ENCODE measurements at regions not wholly inside any gene's neighbourhood (a gene's known extent, or its start where the extent isn't known, plus 50 kb on each side); places are given as distances from the start of the nearest gene placed in this dataset.
"Not testable (repeated sequence)": the region's sequence is repeated elsewhere in the genome, so short reads cannot be mapped to it uniquely, and the experiment has no call there.

GRCh38 chr6:54440549-54440948 lies 132.3 kb downstream of the TINAG start:
- DNase-seq, result no peak

GRCh38 chr6:54441020-54441419 lies 132.8 kb downstream of the TINAG start:
- DNase-seq, result no peak

GRCh38 chr6:54441687-54442248 lies 133.5 kb downstream of the TINAG start:
- no peak for DNase-seq

DNA sequence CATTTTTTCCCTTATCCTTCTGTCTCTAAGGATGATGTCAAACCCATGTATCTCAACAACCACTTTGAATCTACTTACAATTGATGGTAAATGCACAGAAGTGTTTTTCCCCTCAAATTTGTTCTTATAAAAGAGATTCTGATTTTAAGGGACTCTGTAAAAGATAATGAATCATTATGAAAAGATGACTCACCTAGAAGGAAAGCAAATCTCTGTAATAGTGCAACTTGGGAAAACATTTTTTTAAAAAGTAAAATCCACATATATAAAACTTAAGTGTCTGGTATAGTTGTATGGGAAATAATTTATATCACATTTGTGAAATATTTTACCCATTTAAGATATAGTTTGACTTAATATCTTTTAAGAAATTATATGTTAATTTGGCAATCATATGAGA lies 137.0 kb downstream of the TINAG start:
- DNase-seq, result no peak

DNA sequence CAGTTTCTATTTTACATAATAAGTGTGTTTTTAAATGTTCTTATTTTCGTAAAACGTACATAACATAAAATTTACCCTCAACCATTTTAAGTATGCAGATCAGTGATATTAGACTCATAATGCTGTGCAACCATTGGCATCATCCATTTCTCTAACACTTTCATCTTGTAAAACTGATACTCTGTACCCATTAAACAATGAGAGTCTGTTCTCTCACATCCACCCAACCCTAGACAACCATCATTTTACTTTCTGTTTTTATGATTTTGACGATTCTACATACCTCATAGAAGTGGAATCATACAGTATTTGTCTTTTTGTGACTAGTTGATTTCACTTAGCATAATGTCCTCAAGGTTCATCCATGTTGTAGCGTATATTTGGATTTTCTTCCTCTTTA lies 140.4 kb downstream of the TINAG start:
- DNase-seq, result no peak

GRCh38 chr6:54451516-54451915 lies 143.3 kb downstream of the TINAG start:
- DNase-seq, result no peak

DNA sequence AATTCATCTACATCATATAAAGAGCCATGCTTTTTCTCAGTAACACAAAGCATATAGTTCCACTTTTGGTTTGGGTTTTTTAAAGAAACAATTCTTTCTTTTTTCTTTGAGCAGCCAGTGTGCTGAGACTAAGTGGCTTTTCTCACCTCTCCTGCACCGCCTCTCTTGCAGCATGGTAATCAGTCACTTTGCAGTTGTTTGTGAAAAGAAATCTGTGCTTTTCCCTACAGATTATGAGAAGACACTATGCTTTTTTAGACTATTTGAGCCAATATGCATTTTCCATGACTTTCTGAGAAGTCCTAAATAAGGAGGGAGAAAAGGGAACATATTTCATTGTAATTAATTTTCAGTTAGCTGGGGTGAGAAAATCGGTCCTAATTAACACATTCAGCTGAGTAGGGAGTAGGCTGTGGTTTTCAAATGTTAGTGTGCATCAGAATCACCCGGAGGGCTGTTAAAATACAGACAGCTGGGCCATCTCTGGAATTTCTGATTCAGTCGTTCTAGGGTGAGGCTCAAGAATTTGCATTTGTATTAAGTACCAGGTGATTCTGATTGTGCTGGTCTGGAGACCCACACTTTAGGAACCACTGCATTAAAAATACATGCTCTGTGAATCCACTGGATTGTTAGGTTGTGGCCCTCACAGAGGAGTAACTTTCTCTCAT lies 155.2 kb downstream of the TINAG start:
- no peak for DNase-seq

GRCh38 chr6:54465649-54466300 lies 157.5 kb downstream of the TINAG start:
- DNase-seq, result no peak

- DNase-seq, result no peak
These were observed 159.1 kb downstream of the TINAG start for GRCh38 chr6:54467384-54467783.

DNA sequence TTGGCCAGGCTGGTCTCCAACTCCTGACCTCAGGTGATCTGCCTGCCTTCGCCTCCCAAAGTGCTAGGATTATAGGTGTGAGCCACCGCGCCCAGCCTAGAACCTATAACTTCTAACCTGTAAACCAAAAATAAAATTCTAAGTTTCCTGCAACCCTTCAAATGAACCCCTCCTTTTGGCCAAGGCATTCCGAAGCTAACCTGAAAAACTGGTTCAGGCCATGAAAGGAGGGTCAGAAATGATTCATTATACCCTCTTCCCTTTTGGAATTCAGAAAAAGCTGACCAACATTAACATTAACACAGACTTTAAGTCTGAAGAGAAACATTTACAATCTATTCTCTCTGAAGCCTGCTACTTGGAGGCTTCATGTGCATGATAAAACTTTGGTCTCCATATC lies 165.1 kb downstream of the TINAG start:
- no peak for DNase-seq

- no peak for DNase-seq
These were observed 166.7 kb downstream of the TINAG start for GRCh38 chr6:54474898-54475297.

DNA sequence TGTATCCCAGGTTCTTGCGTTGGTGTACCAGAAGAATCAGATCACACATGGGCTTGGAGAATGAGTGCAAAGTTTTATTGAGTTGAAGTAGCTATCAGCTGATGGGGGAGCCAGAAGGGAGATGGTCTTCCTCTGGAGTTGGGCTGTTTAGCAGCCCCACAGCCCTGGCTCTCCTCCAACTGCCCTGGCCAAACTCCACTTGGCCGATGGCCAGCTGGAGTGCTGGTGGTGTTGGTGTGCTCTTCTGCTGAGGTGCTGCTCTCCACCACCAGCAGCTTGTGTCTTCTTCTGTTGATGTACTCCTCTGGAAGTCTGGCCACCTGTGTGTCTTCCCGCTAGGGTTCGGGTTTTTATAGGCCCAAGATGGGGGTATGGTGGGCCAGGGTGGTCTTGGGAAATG lies 172.8 kb downstream of the TINAG start:
- no peak for DNase-seq

GRCh38 chr6:54491431-54491830 lies 183.2 kb downstream of the TINAG start:
- DNase-seq, result no peak

- peak; percentile 63 for DNase-seq
These were observed 184.9 kb downstream of the TINAG start for GRCh38 chr6:54493138-54493537.

- DNase-seq, result no peak
These were observed 194.9 kb downstream of the TINAG start for GRCh38 chr6:54503144-54503543.

- DNase-seq, result peak; percentile 39
These were observed 206.8 kb downstream of the TINAG start for GRCh38 chr6:54515013-54515412.

DNA sequence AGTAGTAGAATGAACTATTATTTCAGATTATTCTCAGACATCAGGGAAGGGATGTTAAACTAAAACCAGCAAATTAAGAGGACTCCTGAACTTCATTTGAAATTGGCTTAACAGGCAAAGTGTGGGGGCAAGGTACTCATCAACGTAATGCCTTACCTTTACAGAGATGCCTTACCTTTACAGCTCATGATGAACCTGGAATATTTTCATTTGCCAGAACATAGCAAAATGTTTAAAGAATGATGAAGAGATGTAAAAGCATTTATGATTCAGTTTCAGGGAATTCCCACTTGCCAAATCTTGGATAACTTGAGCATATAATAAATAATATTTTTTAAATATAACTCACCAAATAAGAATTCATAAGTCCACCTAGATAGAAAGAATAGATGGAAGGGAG lies 207.5 kb downstream of the TINAG start:
- DNase-seq, result no peak

GRCh38 chr6:54516321-54516720 lies 208.1 kb downstream of the TINAG start:
- DNase-seq, result no peak

- DNase-seq, result no peak
These were observed 210.9 kb downstream of the TINAG start for GRCh38 chr6:54519161-54519560.

DNA sequence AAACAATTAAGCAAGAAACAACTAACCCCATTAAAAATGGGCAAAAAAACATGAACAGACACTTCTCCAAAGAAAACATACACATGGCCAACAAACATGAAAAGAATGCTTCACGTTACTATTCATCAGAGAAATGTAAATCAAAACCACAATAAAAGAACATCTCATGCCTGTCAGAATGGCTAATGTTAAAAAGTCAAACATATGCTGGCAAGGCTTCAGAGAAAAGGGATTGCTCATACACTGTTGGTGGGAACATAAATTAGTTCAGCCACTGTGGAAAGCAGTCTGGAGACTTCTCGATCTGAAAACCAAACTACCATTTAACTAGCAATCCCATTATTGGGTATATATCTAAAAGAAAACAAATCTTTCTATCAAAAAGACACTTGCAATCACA lies 217.5 kb downstream of the TINAG start:
- peak; percentile 5 for DNase-seq

- no peak for DNase-seq
These were observed 225.3 kb downstream of the TINAG start for GRCh38 chr6:54533567-54533966.

GRCh38 chr6:54535568-54535967 lies 227.3 kb downstream of the TINAG start:
- no peak for DNase-seq

GRCh38 chr6:54541541-54541940 lies 233.3 kb downstream of the TINAG start:
- no peak for DNase-seq

GRCh38 chr6:54559136-54559535 lies 250.9 kb downstream of the TINAG start:
- no peak for DNase-seq

DNA sequence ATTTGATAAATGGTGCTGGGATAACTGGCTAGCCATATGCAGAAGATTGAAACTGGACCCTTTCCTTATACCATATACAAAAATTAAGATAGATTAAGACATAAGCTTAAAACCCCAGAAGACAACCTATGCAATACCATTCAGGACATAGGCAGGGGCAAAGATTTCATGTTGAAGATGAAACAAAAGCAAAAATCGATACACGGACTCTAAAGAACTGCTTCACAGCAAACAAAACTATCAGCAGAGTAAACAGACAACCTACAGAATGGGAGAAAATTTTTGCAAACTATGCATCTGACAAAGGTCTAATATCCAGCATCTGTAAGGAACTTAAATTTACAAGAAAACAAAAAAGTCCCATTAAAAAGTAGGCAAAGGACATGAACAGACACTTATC lies 255.9 kb downstream of the TINAG start:
- not testable (repeated sequence) for DNase-seq
